ENCODE measurements at regions not wholly inside any gene's neighbourhood (a gene's known extent, or its start where the extent isn't known, plus 50 kb on each side); places are given as distances from the start of the nearest gene placed in this dataset.

DNA sequence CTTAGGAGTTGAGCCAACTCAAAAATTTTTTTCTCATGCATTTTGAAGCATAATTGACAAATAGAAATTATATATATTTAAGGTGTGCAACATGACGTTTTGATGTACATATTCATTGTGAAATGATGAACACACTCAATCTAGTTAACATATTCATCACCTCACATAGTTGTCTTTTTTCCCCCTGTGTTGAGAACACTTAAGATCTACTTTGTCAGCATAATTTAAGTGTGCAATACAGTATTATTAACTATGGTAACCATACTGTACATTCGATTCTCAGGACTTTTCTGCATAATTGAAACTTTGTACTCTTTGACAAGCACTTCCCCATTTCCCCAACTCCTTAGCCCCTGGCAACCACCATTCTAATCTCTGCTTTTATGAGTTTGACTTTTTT lies 192.2 kb upstream of the ZKSCAN2 start:
- Histone ChIP-seq H3K9ac (ENCODE audit: control insufficient read depth, extremely low read depth, insufficient read depth, low read length) (no peak overlapping the region), H3K27ac (ENCODE audit: control insufficient read depth, insufficient read depth, low read length) (no peak overlapping the region), H3K79me2 (ENCODE audit: control insufficient read depth, insufficient read depth, low read length) (no peaks in the 10 kb centered on the region), H3K4me2 (ENCODE audit: control insufficient read depth, extremely low read depth, insufficient read depth, low read depth, low read length) (no peak overlapping the region), H3K9me3 (ENCODE audit: control insufficient read depth, low read depth, low read length) (no peaks in the 10 kb centered on the region), H4K20me1 (ENCODE audit: control insufficient read depth, extremely low read depth, insufficient read depth, low read length) (no peaks in the 10 kb centered on the region), H3K4me1 (ENCODE audit: control insufficient read depth, extremely low read depth, insufficient read depth, low read length) (no peaks in the 10 kb centered on the region), H3K36me3 (ENCODE audit: control insufficient read depth in 2 of 2, extremely low read depth in 1 of 2, insufficient read depth in 2 of 2, low read length in 2 of 2) (no peaks in the 10 kb centered on the region), H3K27me3 (ENCODE audit: control insufficient read depth, extremely low read depth, insufficient read depth, low read length) (no peaks in the 10 kb centered on the region), H3K9me1 (ENCODE audit: control insufficient read depth, extremely low read depth, insufficient read depth, low read length) (no peaks in the 10 kb centered on the region), H3K4me3 (ENCODE audit: control insufficient read depth in 2 of 3, extremely low read depth in 1 of 3, insufficient read depth in 2 of 3, low read depth in 1 of 3, low read length in 3 of 3) (no peak overlapping the region), H2AFZ (ENCODE audit: control insufficient read depth, low read length) (no peak overlapping the region)
- TF ChIP-seq, protein P1, sequence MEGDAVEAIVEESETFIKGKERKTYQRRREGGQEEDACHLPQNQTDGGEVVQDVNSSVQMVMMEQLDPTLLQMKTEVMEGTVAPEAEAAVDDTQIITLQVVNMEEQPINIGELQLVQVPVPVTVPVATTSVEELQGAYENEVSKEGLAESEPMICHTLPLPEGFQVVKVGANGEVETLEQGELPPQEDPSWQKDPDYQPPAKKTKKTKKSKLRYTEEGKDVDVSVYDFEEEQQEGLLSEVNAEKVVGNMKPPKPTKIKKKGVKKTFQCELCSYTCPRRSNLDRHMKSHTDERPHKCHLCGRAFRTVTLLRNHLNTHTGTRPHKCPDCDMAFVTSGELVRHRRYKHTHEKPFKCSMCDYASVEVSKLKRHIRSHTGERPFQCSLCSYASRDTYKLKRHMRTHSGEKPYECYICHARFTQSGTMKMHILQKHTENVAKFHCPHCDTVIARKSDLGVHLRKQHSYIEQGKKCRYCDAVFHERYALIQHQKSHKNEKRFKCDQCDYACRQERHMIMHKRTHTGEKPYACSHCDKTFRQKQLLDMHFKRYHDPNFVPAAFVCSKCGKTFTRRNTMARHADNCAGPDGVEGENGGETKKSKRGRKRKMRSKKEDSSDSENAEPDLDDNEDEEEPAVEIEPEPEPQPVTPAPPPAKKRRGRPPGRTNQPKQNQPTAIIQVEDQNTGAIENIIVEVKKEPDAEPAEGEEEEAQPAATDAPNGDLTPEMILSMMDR (optimal IDR thresholded peaks at IDR 0.05 in 1 of 3, IDR thresholded peaks at IDR 0.05 in 1 of 3, conservative IDR thresholded peaks at IDR 0.05 in 1 of 3; ENCODE audit: extremely low read depth in 1 of 3, insufficient read depth in 2 of 3, low read length in 3 of 3) = no peak
- TF ChIP-seq EZH2 (IDR thresholded peaks at IDR 0.05; ENCODE audit: low read length) = no peak
- FAIRE-seq = no peak
- no peak for DNase-seq (ENCODE audit: low read depth, low spot score)
- dilution Hi-C loops (cut with MboI; ENCODE audit: extremely low pct_ligation_motif_present, low sequenced_read_pairs) = no loop called here

DNA sequence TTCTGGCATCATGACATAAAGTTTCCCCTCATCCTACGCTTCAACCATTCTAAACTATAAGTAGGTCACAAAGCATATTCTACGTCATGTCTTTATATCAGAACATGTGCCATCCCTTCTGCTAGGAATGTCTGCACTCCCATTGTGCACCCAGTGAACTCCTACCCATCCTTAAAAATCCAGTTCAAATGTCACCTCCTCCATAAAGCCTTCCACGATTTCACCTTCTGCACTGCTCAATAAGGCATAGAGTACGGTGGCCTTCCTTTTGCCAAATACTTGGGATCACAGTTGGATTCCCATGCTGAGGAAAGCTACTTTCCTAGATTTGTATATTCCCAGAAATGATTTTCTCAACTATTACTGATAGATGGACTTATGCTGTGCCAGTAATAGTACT lies 186.3 kb upstream of the ZKSCAN2 start:
- Histone ChIP-seq H3K27ac (ENCODE audit: control insufficient read depth, insufficient read depth, low read length) (no peak overlapping the region), H3K4me1 (ENCODE audit: control insufficient read depth, extremely low read depth, insufficient read depth, low read length) (no peaks in the 10 kb centered on the region), H3K36me3 (ENCODE audit: control insufficient read depth in 2 of 2, extremely low read depth in 1 of 2, insufficient read depth in 2 of 2, low read length in 2 of 2) (no peaks in the 10 kb centered on the region), H4K20me1 (ENCODE audit: control insufficient read depth, extremely low read depth, insufficient read depth, low read length) (no peaks in the 10 kb centered on the region), H3K9ac (ENCODE audit: control insufficient read depth, extremely low read depth, insufficient read depth, low read length) (no peak overlapping the region), H3K27me3 (ENCODE audit: control insufficient read depth, extremely low read depth, insufficient read depth, low read length) (no peaks in the 10 kb centered on the region), H3K79me2 (ENCODE audit: control insufficient read depth, insufficient read depth, low read length) (no peaks in the 10 kb centered on the region), H3K4me2 (ENCODE audit: control insufficient read depth, extremely low read depth, insufficient read depth, low read depth, low read length) (no peak overlapping the region), H3K9me1 (ENCODE audit: control insufficient read depth, extremely low read depth, insufficient read depth, low read length) (no peaks in the 10 kb centered on the region), H3K4me3 (ENCODE audit: control insufficient read depth in 2 of 3, extremely low read depth in 1 of 3, insufficient read depth in 2 of 3, low read depth in 1 of 3, low read length in 3 of 3) (no peak overlapping the region), H2AFZ (ENCODE audit: control insufficient read depth, low read length) (no peak overlapping the region), H3K9me3 (ENCODE audit: control insufficient read depth, low read depth, low read length) (no peaks in the 10 kb centered on the region)
- TF ChIP-seq, protein P1 (optimal IDR thresholded peaks at IDR 0.05 in 1 of 3, IDR thresholded peaks at IDR 0.05 in 1 of 3, conservative IDR thresholded peaks at IDR 0.05 in 1 of 3; ENCODE audit: extremely low read depth in 1 of 3, insufficient read depth in 2 of 3, low read length in 3 of 3) = no peak
- no peak for TF ChIP-seq EZH2 (IDR thresholded peaks at IDR 0.05; ENCODE audit: low read length)
- dilution Hi-C loops (cut with MboI; ENCODE audit: extremely low pct_ligation_motif_present, low sequenced_read_pairs) = no loop called here
- DNase-seq (ENCODE audit: low read depth, low spot score) (no peak), FAIRE-seq (no peak)

All from keratinocyte (primary cell).